ENCODE measurements at regions not wholly inside any gene's neighbourhood (a gene's known extent, or its start where the extent isn't known, plus 50 kb on each side); places are given as distances from the start of the nearest gene placed in this dataset.

GRCh38 chr11:16430674-16431073, 74.3 kb upstream of the SOX6 start:
- no peaks in the 10 kb centered on the region for H3K36me3 Mint-ChIP-seq
- H3K9me3 Mint-ChIP-seq: peaks cover 8 to 11% (median 9%) of the 10 kb centered on the region in 7 donors
- ATAC-seq (ENCODE audit: low read depth in 2 of 2) (no peak), DNase-seq (no peak)
- H3K27ac Mint-ChIP-seq: no peak overlapping the region
- H3K27me3 Mint-ChIP-seq: no peaks in the 10 kb centered on the region
- no peak overlapping the region for H3K4me3 Mint-ChIP-seq
- no peaks in the 10 kb centered on the region for H3K4me1 Mint-ChIP-seq

- H3K4me3 Mint-ChIP-seq: no peak overlapping the region
- peaks cover 2 to 10% (median 4%) of the 10 kb centered on the region in 7 donors for H3K9me3 Mint-ChIP-seq
- H3K27me3 Mint-ChIP-seq: no peaks in the 10 kb centered on the region
- no peak overlapping the region for H3K27ac Mint-ChIP-seq
- ATAC-seq (ENCODE audit: low read depth in 2 of 2) (no peak), DNase-seq (no peak)
- no peaks in the 10 kb centered on the region for H3K36me3 Mint-ChIP-seq
- H3K4me1 Mint-ChIP-seq: no peaks in the 10 kb centered on the region
These were observed 65.5 kb upstream of the SOX6 start for GRCh38 chr11:16421826-16422225.

- Mint-ChIP-seq H3K27ac (no peak overlapping the region), H3K4me3 (no peak overlapping the region), H3K4me1 (no peaks in the 10 kb centered on the region), H3K9me3 (peaks cover 0 to 8% (median 0%) of the 10 kb centered on the region in 7 donors), H3K36me3 (no peaks in the 10 kb centered on the region), H3K27me3 (no peaks in the 10 kb centered on the region)
- no peak for ATAC-seq (ENCODE audit: low read depth in 2 of 2)
- no peak for DNase-seq
These were observed 62.2 kb upstream of the SOX6 start for GRCh38 chr11:16418428-16419097.

- ATAC-seq (ENCODE audit: low read depth in 2 of 2): no peak
- no peaks in the 10 kb centered on the region for H3K4me1 Mint-ChIP-seq
These were observed 56.3 kb upstream of the SOX6 start for GRCh38 chr11:16412525-16413172.

GRCh38 chr11:16410479-16410878, 54.1 kb upstream of the SOX6 start:
- H3K4me3 Mint-ChIP-seq: no peak overlapping the region
- no peaks in the 10 kb centered on the region for H3K36me3 Mint-ChIP-seq
- no peak overlapping the region for H3K27ac Mint-ChIP-seq
- no peaks in the 10 kb centered on the region for H3K27me3 Mint-ChIP-seq
- no peaks in the 10 kb centered on the region for H3K4me1 Mint-ChIP-seq
- DNase-seq (no peak), ATAC-seq (ENCODE audit: low read depth in 2 of 2) (no peak)
- H3K9me3 Mint-ChIP-seq: peaks cover 0 to 3% (median 0%) of the 10 kb centered on the region in 7 donors

More at GRCh38 chr11:16412525-16413172, 56.3 kb upstream of the SOX6 start:
- Mint-ChIP-seq H3K27ac (no peak overlapping the region), H3K9me3 (no peaks in the 10 kb centered on the region), H3K4me3 (no peak overlapping the region), H3K27me3 (no peaks in the 10 kb centered on the region), H3K36me3 (no peaks in the 10 kb centered on the region)
- DNase-seq: no peak

GRCh38 chr11:16408619-16409018, 52.3 kb upstream of the SOX6 start:
- no peak for DNase-seq
- H3K27me3 Mint-ChIP-seq: no peaks in the 10 kb centered on the region
- H3K27ac Mint-ChIP-seq: no peak overlapping the region
- H3K9me3 Mint-ChIP-seq: peaks cover 0 to 3% (median 0%) of the 10 kb centered on the region in 7 donors
- no peak overlapping the region for H3K4me3 Mint-ChIP-seq
- H3K4me1 Mint-ChIP-seq: no peaks in the 10 kb centered on the region
- ATAC-seq (ENCODE audit: low read depth in 2 of 2): no peak
- H3K36me3 Mint-ChIP-seq: no peaks in the 10 kb centered on the region

- no peak overlapping the region for H3K4me3 Mint-ChIP-seq
- ATAC-seq (ENCODE audit: low read depth in 2 of 2): no peak
These were observed 49.9 kb upstream of the SOX6 start for GRCh38 chr11:16406226-16406625.

More at GRCh38 chr11:16406226-16406625, 49.9 kb upstream of the SOX6 start:
- Mint-ChIP-seq H3K27ac (no peak overlapping the region), H3K9me3 (peaks cover 0 to 3% (median 0%) of the 10 kb centered on the region in 7 donors), H3K36me3 (no peaks in the 10 kb centered on the region), H3K4me1 (no peaks in the 10 kb centered on the region), H3K27me3 (no peaks in the 10 kb centered on the region)
- no peak for DNase-seq
